Epidermal melanocyte (primary cell): ENCODE measurements at regions not wholly inside any gene's neighbourhood (a gene's known extent, or its start where the extent isn't known, plus 50 kb on each side); places are given as distances from the start of the nearest gene placed in this dataset.

Source experiments
- DNase-seq: peaks from one replicate; pipeline ENCODE4 v3.0.0; 2011; ENCODE audit warnings: low spot score; ENCODE audit not compliant: insufficient read length

DNA sequence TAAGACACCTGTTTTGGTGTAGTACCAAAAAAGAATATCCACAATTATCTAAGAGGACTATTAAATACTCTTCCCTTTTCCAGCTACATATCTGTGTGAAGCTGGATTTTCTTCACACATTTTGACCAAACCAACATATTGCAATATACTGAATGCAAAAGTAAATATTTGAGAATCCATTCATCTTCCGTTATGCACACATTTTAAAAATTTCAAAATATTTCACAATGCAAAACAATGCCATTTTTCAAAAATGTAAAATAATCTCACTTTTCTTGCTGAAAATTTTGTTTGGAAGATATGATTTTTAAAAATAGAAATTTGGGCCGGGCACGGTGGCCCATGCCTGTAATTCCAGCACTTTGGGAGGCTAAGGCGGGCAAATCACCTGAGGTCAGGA is 133.9 kb upstream of the FUT8 start:
- no peak for DNase-seq

DNA sequence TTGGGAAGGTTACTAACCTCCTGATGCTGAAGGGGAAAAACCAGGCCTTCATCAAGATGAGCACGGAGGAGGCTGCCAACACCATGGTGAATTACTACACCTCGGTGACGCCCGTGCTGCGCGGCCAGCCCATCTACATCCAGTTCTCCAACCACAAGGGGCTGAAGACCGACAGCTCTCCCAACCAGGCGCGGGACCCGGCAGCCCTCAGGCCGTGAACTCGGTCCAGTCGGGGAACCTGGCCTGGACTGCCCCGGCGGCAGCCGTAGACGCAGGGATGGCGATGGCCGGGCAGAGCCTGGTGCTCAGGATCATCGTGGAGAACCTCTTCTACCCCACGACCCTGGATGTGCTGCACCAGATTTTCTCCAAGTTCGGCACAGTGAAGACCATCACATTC is 133.0 kb upstream of the FUT8 start:
- no peak for DNase-seq

DNA sequence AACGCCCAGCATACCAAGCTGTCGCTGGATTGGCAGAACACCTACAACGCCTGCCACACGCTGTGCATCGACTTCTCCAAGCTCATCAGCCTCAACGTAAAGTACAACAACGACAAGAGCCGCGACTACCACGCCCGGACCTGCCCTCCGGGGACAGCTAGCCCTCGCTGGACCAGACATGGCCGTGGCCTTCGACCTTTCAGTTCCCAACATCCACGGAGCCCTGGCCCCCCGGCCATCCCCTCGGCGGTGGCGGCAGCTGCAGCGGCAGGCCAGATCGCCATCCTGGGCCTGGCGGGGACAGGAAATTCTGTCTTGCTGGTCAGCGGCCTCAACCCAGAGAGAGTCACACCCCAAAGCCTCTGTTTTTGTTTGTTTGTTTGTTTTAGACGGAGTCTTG is 132.6 kb upstream of the FUT8 start:
- no peak for DNase-seq

DNA sequence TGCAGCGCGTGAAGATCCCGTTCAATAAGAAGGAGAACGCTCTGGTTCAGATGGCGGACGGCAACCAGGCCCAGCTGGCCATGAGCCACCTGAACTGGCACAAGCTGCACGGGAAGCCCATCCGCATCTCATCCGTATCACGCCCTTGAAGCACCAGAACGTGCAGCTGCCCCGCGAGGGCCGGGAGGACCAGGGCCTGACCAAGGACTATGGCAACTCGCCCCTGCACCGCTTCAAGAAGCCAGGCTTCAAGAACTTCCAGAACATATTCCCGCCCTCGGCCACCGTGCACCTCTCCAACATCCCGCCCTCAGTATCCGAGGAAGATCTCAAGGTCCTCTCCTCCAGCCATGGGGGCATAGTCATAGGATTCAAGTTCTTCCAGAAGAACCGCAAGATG is 131.9 kb upstream of the FUT8 start:
- DNase-seq: no peak

DNA sequence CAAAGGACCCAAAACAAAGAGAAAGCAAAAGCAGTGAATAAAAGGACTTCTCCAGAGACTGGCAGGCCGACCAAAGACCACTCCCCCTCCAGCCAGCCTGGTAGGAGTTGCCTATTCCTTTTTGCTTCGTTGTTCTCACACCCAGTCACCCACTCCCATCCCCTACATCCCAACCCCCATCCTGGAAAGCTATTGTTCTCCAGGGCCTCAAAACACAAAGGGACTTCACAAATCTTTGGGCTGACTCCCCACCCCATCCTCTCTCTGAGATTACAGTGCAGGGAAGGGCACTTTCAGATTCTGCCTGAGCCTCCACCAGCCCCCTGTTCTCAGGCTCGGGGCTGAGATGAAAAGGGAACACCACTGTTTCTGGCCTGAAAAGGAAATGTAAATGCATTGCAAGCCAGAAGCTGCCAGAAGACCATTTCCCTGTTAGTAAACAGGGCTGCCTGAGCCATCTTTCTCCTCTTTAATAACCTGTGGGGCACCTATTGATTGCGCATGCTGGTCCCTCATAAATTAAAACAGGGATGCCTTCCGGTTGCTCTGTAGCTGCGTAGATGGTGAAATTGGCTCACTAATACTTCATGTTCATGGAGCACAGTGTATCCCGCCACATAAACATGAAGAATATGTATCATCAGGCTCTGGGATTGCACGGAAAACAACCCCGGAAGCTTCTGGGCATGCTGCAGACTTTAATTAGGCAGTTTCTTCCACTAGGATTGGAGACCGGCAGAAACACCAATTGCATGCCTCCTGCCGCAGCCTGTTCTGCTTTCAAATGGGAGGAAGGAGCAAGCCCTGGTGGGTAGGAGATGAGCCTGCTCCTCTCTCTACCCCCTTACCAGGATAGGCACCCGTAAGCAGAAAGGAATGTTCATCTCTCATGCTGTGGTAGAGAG is 130.3 kb upstream of the FUT8 start:
- DNase-seq: peak; percentile 56

DNA sequence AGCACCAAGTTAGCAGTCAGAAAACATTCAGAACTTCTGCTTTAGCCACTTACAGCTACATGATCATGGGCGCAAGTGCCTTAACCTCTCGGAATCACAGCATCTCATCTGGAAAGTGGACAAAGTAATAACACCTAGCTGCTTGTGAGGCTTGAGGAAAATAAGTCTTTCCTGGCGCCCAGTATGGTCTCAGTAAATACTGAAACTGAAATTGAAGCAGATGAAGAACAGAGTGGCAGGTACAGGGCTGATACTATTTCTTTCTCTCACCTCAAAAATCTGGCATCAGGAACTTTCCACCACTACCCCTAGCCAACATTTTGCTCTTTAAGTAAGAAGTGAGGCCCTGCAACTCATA is 129.7 kb upstream of the FUT8 start:
- no peak for DNase-seq

DNA sequence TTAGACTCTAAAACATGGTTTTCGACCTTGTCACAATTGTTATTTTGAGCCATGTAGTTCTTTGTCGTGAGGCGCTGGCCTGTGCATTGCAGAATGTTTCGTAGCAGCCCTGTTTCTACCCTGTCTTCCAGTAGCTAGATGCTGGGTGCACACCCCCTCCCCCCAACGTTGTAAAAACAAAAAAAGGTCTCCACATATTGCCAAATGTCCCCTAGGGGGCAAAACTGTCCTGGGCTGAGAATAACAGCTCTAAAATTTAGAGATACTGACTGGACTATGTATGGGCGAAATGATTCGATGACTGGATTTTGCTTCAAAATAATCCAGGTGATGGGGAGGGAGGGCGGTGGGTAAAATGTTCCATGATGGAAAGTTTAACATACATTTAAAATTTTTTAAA is 126.1 kb upstream of the FUT8 start:
- no peak for DNase-seq

DNA sequence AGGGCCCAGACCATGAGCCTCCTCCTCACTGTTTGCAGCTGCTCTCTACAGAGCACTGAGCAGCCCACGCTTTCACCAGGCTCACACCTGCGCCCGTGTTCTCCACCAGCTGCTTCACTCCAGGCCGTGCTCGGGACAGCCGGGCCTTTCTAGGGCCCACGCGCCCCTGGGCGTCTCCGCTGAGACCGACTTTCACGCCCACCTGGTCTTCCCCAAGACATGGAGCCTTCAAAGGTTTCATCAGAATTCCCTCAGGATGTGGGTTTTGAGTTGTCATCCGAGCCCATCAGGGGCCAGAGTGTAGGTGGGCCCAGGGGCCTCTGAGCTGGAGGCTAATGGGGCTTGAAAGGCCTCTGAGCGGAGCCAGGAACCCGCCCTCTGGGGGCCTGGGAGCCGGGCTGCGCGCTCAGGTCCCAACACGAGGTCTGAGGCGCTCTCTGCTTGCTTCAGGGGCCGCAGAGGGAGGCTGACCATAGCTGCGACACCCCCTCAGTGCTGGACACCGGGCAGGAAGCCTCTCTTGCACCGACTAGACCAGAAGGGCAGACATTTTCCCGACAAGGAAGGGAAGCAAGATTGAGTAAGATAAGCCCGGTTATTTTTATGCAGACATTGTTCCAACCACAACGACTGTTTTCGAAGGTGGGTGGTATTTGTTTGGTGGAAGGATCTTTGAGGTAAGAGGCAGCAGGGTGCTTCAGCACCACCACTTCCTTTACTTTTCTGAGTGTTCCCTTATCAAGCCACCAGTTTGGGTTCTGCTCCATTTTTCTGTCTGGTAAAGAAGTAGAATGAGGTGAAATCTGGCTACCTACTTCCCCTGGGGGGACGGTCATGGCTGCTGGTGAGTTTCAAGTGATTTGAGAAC is 125.0 kb upstream of the FUT8 start:
- DNase-seq: no peak

DNA sequence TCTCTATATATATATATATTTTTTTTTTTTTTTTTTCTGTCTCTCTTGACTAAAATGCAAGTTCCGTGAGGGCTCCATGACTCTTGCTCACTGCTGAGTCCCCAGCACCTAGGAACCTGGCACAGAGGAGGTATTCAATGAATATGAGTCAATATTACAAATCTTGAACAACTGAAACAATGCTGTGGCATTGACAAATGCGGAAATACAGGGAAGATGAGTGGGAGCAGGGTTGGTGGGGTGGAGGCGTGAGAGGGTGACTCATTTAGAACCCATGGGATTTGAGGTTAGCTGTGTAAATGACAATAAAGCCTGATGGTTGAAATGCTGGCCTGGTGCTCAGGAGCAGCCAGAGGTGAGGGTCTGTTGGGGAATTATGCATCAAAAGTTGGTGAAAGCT is 121.7 kb upstream of the FUT8 start:
- no peak for DNase-seq

DNA sequence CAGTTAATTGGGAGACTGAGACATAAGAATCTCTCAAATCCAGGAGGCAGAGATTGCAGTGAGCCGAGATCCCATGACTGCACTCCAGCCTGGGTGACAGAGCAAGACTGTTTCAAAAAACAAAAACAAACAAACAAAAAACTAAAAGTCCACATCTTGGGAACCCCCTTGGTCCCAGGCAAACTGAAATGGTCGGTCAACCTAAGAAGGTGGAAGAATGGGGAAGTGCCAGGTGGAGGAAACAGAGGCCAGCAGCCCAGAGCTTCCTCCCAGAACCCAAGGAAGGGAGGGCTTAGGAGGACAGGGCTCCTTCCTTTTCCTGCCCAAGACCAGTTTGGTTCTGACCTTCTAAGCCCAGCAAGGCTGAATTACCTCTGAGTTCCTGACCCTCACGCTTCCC is 121.0 kb upstream of the FUT8 start:
- DNase-seq: no peak

DNA sequence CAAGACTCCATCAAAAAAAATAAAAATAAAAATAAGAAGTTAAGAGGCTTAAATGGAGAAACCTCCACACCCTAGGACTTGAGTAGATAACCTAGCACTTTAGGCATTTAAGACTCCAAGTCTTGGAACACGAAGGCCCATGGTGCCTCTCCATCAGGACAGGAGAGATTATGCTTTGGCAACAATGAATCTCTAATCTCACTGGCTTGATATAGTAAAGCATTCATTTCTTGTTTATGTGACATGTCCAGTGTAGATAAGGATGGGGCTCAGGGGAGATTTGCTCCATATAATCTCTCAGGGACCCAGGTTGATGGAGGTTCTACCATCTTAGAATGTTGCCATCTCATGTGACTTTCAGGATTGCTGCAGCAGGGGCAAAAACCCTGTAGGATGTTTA is 117.7 kb upstream of the FUT8 start:
- no peak for DNase-seq

DNA sequence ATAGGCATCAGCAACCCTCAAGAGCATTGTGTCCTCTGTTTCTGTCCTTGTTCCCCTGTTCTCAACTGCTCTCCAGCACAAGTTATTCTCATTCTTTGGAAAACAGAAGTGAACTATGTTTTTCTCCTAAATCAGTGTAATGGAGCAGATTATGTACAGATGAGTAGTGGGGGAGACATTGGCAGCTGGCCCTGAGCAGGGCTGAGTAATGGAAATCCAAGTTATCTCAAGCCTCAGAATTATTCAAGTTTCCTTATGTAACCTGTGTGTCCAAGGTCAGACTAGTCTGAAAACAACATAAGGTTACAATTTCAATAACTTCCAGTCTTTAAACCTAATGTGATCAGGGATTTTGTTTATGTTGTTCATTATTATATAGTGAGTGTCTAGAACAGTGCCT is 116.1 kb upstream of the FUT8 start:
- no peak for DNase-seq

DNA sequence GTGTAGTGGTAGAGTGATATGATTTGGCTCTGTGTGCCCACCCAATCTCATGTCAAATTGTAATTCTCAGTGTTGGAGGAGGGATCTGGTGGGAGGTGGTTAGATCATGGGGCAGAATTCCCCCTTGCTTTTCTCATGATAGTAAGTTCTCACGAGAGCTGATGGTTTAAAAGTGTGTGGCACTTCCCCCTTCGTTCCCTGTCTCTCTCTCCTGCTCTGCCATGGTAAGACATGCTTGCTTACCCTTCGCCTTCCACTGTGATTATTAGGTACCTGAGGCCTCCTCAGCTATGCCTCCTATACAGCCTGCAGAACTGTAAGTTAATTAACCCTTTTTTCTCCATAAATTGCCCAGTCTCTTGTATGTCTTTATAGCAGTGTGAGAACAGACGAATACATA is 115.7 kb upstream of the FUT8 start:
- no peak for DNase-seq

DNA sequence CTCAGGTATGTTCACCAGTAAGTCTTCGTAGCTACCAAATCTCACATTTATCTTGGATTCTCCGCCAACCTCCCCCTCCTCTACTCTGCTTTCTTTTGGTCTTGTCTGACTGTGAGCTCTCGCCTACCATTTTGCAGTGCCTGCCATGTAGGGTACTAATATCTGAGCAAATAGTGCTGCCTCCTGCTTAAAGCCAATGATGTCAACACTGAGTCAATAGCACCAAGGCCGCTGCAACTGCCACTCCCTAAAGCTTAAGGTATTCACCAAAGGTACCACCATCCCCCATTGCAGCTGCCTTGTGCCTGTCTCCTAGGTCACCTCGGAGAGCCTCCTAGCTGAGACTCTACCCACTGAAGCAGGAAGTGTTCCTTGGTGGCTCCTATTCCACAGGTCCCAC is 114.8 kb upstream of the FUT8 start:
- no peak for DNase-seq

DNA sequence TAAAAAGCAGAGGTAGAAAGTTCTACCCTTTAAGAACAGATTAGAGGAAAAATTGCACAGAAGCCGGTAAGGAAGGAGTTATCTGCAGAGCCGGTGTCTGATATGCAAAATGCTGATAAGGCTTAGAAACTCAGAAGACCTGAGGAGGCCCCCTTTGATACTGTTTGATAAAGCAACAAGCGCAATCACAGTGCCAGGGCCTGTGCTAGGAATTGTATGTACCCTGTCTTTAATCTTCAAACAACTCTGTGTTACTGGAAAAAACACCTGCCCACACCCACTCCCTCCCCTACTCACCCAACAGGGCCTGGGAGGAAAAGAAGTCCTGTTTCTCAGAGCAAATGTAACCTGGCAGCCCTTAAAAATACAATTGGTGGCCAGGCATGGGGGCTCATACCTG is 112.7 kb upstream of the FUT8 start:
- DNase-seq: no peak

DNA sequence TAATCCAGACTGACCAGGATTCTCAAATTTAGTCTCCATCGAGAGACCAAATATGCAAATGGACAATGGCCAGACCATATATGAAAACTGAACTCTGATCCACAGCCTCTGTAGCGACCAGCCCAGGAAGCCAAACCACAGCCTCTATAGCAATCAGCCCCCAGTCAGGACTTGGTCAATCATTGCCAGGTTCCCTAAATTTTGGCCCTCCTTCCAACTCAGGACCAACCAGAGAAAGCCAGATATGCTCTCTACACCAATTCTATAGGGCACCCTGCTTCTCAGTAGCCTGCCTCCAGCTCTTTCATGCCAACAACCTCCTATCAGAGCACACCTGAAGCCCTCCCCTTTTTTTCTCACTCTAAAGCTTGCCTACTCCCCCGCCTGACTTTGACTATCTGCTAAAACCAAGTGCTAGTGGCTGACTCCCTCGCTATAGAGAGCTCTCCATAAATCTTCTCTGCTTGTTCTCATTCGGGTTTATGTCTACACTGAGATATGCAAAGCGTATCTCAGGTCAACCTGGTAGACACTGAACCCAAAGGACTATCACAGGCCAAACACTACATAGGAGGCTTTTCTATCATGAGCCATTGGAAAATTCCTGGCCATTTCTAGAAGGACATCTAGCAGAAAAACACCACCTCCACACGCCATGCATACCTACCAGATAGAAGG is 110.5 kb upstream of the FUT8 start:
- DNase-seq: no peak

DNA sequence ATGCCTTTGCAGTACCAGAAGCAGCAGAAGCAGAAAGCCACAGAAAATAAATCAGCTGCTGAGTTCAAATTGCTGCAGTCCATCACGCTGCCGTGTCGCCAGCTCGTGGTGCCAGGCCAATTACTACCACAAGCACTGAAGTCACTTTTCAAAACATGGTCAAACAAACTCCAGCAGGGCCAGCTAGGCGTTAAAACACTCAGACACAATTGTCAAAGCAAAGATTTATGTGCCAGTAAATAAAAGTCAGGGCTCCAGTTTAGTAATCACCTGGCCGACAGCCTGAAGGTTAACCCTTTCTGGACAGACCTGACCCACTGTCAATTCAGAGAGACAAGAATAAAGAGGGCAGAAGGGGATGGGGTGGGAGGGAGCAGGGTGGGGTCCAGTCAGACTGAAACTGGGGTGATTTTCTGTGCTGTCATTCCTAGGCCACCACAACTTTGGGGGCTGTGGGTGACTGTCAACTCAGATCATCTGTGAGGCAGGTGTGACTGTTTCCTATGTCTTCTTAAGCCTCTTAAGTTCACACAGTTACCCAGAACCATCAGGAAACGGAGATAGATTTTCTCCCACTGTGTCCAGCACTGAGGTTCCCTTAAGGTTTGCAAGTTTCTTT is 109.8 kb upstream of the FUT8 start:
- no peak for DNase-seq

DNA sequence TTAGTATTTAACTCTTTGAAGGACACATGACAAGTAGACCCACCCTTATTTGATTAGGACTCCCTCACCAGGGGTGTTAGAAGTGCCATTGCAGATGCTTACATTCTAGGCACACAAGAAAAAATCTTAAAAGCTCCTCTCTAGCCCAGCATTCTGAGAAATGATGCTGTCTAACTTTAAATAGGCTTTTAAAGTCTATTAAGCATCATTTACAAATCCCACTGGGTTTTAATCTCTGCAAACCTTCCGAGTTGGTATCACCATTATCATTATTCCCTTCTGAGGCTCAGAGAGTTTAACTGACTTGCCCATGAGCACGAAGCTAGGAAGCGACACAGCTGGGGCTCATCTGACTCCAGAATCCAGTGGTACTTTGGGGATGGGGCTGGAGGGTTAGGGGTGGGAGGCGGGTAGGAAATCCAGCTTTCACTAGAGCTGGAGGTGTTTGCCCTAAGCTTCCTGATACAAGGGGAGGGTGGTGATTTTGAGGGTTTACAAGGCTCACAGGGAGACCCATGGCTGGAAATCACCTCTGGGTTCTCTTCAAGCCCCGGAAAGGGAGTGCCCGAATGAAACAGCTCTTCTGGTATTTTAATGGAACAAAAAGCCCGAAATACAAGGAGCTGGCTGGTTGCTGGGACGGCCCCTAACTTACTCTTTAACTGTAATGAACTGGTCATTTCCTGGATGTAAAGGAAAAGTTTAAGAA is 109.2 kb upstream of the FUT8 start:
- no peak for DNase-seq

DNA sequence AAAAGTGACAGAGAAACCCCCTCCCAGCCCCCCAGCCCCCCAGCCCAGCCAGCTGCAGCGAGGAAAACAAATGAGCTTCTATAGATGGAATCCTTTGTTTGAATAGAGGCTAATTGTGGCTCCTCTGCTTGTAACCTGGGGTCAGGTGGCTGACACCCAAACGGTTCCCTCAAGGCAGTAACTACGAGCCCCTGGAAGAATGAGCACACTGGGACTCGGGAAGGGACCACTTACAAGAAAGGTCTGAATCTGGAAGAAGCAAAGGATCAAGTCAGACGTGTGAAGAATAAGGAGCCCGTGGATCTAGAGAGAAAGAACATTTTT is 108.7 kb upstream of the FUT8 start:
- DNase-seq: no peak

DNA sequence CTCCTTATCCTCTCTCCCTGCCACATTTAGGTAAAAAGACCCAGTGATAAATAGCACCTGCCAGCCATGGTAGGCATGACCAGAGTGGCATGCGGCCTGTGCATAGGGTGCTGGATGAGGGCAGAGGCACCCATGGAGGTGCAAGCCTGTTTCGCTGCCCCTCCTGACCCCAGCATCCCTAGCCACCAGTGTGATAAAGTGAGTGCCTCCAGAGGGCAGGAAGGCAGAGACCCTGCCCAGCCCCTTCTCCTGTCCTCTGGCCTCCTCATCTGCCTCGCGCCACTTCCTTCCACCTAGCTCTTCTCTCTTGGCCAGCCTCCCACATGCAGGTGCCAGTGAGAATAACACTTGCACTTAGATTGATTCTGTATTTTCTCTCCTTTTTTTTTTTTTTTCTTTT is 108.3 kb upstream of the FUT8 start:
- DNase-seq: no peak

DNA sequence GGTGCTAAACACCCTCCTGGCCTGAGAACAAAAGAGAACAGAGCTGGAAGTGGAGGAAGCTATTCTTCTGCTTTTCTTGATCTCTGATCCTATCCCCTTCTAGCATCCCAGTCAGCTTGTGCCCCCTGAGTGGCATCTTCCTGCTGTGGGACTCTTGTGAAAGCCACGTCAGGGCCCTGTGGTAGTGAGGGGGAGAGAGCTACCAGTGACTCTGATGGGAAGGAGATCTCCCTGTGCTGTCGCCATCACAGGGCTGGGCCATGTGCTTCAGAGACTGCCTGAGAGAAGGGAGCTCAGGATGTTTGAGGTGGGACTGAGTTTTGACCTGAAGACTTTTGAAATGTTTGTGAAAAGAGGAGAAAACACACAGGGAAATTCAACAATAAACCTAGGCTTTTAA is 107.6 kb upstream of the FUT8 start:
- DNase-seq: no peak
